ENCODE measurements at regions not wholly inside any gene's neighbourhood (a gene's known extent, or its start where the extent isn't known, plus 50 kb on each side); places are given as distances from the start of the nearest gene placed in this dataset.
"Not testable (repeated sequence)": the region's sequence is repeated elsewhere in the genome, so short reads cannot be mapped to it uniquely, and the experiment has no call there.

DNA sequence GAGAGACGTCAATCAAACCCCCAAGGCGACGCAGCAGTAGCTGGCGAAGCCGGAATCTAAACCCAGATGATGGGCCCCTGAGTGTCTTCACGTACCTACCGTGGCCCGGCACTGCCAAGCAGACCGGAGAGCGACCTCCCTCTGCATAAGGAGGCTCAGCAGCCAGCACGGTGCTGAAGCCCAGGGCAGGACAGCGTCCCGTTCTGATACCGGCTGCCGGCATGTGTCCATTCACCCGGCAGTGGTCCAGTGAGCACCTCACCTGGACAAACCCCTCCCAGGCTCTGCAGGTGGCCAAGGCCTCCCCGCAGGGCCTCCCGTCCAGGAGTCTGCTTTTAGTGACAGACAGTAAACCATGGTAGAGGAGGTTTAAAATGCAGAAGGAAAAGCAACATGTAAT is 142.0 kb downstream of the BRD1 start:
- Histone ChIP-seq H3K36me3 (ENCODE audit: control insufficient read depth, insufficient read depth, low read length) (no peaks in the 10 kb centered on the region), H3K4me1 (ENCODE audit: control insufficient read depth, insufficient read depth, low read length) (no peaks in the 10 kb centered on the region), H3K27me3 (ENCODE audit: control insufficient read depth, insufficient read depth, low read length) (no peaks in the 10 kb centered on the region), H3K9me3 (ENCODE audit: control insufficient read depth, insufficient read depth, low read length) (no peaks in the 10 kb centered on the region), H3K27ac (ENCODE audit: low read length) (no peak overlapping the region), H3K4me3 (ENCODE audit: low read length) (no peak overlapping the region)
- Mint-ChIP-seq H3K27ac (no peak overlapping the region), H3K27me3 (ENCODE audit: low read depth in 2 of 2) (peaks cover 9 to 22% of the 10 kb centered on the region in 2 donors), H3K4me3 (no peak overlapping the region), H3K36me3 (no peaks in the 10 kb centered on the region), H3K4me1 (no peaks in the 10 kb centered on the region), H3K9me3 (no peaks in the 10 kb centered on the region)
- 87% methylated on average over 17 of the region's 18 CpGs for WGBS (ENCODE audit: insufficient coverage)
- intact Hi-C loops (cut with micrococcal nuclease) = no loop called here
- no peak for ATAC-seq
- TF ChIP-seq, protein P1, sequence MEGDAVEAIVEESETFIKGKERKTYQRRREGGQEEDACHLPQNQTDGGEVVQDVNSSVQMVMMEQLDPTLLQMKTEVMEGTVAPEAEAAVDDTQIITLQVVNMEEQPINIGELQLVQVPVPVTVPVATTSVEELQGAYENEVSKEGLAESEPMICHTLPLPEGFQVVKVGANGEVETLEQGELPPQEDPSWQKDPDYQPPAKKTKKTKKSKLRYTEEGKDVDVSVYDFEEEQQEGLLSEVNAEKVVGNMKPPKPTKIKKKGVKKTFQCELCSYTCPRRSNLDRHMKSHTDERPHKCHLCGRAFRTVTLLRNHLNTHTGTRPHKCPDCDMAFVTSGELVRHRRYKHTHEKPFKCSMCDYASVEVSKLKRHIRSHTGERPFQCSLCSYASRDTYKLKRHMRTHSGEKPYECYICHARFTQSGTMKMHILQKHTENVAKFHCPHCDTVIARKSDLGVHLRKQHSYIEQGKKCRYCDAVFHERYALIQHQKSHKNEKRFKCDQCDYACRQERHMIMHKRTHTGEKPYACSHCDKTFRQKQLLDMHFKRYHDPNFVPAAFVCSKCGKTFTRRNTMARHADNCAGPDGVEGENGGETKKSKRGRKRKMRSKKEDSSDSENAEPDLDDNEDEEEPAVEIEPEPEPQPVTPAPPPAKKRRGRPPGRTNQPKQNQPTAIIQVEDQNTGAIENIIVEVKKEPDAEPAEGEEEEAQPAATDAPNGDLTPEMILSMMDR (IDR thresholded peaks at IDR 0.05) = no peak
- no peak for DNase-seq

GRCh38 chr22:49685116-49685515 is 142.6 kb downstream of the BRD1 start:
- DNase-seq = no peak
- no peaks in the 10 kb centered on the region for H3K36me3 Mint-ChIP-seq
- 87% methylated on average over 9 of the region's 9 CpGs for WGBS (ENCODE audit: insufficient coverage)

GRCh38 chr22:49683032-49683431 is 144.6 kb downstream of the BRD1 start:
- H3K4me3 Mint-ChIP-seq = no peak overlapping the region
- ATAC-seq (no peak), DNase-seq (no peak)
- WGBS (ENCODE audit: insufficient coverage) = 100% methylated on average over 2 of the region's 3 CpGs
- H3K9me3 Mint-ChIP-seq = no peaks in the 10 kb centered on the region
- H3K36me3 Mint-ChIP-seq = no peaks in the 10 kb centered on the region
- Histone ChIP-seq H3K36me3 (ENCODE audit: control insufficient read depth, insufficient read depth, low read length) (no peaks in the 10 kb centered on the region), H3K27me3 (ENCODE audit: control insufficient read depth, insufficient read depth, low read length) (no peaks in the 10 kb centered on the region), H3K9me3 (ENCODE audit: control insufficient read depth, insufficient read depth, low read length) (no peaks in the 10 kb centered on the region), H3K4me1 (ENCODE audit: control insufficient read depth, insufficient read depth, low read length) (no peaks in the 10 kb centered on the region), H3K27ac (ENCODE audit: low read length) (no peak overlapping the region), H3K4me3 (ENCODE audit: low read length) (no peak overlapping the region)
- H3K4me1 Mint-ChIP-seq = no peaks in the 10 kb centered on the region
- TF ChIP-seq, protein P1 (IDR thresholded peaks at IDR 0.05) = no peak
- no peak overlapping the region for H3K27ac Mint-ChIP-seq
- intact Hi-C loops (cut with micrococcal nuclease) = no loop called here
- H3K27me3 Mint-ChIP-seq (ENCODE audit: low read depth in 2 of 2) = peaks cover 24 to 40% of the 10 kb centered on the region in 2 donors

More at GRCh38 chr22:49685116-49685515, 142.6 kb downstream of the BRD1 start:
- Mint-ChIP-seq H3K9me3 (no peaks in the 10 kb centered on the region), H3K4me1 (no peaks in the 10 kb centered on the region), H3K27ac (no peak overlapping the region), H3K4me3 (no peak overlapping the region), H3K27me3 (ENCODE audit: low read depth in 2 of 2) (peaks cover 13 to 22% of the 10 kb centered on the region in 2 donors)
- H3K9me3 ChIP-seq (ENCODE audit: control insufficient read depth, insufficient read depth, low read length) = no peaks in the 10 kb centered on the region
- H3K27ac ChIP-seq (ENCODE audit: low read length) = no peak overlapping the region
- intact Hi-C loops (cut with micrococcal nuclease) = no loop called here
- H3K4me1 ChIP-seq (ENCODE audit: control insufficient read depth, insufficient read depth, low read length) = no peaks in the 10 kb centered on the region
- TF ChIP-seq, protein P1 (IDR thresholded peaks at IDR 0.05) = no peak
- H3K36me3 ChIP-seq (ENCODE audit: control insufficient read depth, insufficient read depth, low read length) = no peaks in the 10 kb centered on the region
- no peak overlapping the region for H3K4me3 ChIP-seq (ENCODE audit: low read length)
- no peak for ATAC-seq
- H3K27me3 ChIP-seq (ENCODE audit: control insufficient read depth, insufficient read depth, low read length) = no peaks in the 10 kb centered on the region

DNA sequence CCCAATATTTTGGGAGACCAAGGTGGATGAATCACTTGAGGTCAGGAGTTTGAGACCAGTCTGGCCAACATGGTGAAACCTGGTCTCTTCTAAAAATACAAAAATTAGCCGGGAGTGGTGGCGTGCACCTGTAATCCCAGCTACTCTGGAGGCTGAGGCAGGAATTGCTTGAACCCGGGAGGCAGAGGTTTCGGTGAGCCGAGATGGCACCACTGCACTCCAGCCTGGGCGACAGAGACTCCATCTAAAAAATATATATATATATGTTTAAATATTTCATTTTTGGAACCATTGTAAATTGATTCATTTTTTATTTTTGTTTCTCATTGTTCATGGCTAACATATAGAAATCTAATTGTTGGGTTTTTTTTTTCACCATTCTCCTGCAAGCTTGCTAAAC is 146.9 kb downstream of the BRD1 start:
- H3K4me3 Mint-ChIP-seq; H3K4me3 ChIP-seq (ENCODE audit: low read length); H3K9me3 ChIP-seq (ENCODE audit: control insufficient read depth, insufficient read depth, low read length); H3K27ac Mint-ChIP-seq; H3K27me3 ChIP-seq (ENCODE audit: control insufficient read depth, insufficient read depth, low read length); H3K36me3 Mint-ChIP-seq; H3K27ac ChIP-seq (ENCODE audit: low read length); intact Hi-C loops (cut with micrococcal nuclease); H3K4me1 Mint-ChIP-seq; H3K4me1 ChIP-seq (ENCODE audit: control insufficient read depth, insufficient read depth, low read length); ATAC-seq; DNase-seq; H3K9me3 Mint-ChIP-seq; H3K36me3 ChIP-seq (ENCODE audit: control insufficient read depth, insufficient read depth, low read length): not testable (repeated sequence)
- peaks cover 37 to 42% of the 10 kb centered on the region in 2 donors for H3K27me3 Mint-ChIP-seq (ENCODE audit: low read depth in 2 of 2)
- WGBS (ENCODE audit: insufficient coverage) = 100% methylated on average over 2 of the region's 6 CpGs
